IMR-90 (cell line): ENCODE measurements at regions not wholly inside any gene's neighbourhood (a gene's known extent, or its start where the extent isn't known, plus 50 kb on each side); places are given as distances from the start of the nearest gene placed in this dataset.
A peak's percentile ranks its signal among the peaks of the same experiment; 100 is the strongest.

Experiments used
- ATAC-seq: fragments of 200-7000 bp; cut with Tn5 transposase; 2 replicates; pipeline ENCODE4 v1.9.1; 2020; ENCODE audit warnings: low read depth, mild to moderate bottlenecking, moderate library complexity
- BruUV-seq: library from RNA; stranded (reverse); fragments of 400-500 nt; replicated peaks from 2 replicates; lab custom pipeline; 2021; lab: Mats Ljungman, UMichigan
- CTCF ChIA-PET: fragments of 300-600 bp; formaldehyde crosslinking; extraction: SDS; loops from one replicate; lab custom pipeline; 2021; ENCODE audit warnings: antibody characterized with exemption; lab: Yijun Ruan, JAX
- POLR2A ChIA-PET: fragments of 300-600 bp; sonication (Branson Sonifier 250); formaldehyde crosslinking; loops from one replicate; lab custom pipeline; 2022; ENCODE audit warnings: antibody characterized with exemption; ENCODE audit not compliant: unreplicated experiment; lab: Charles Lee
- DNase-seq: peaks from one replicate; pipeline ENCODE4 v3.0.0; 2013
- H2AFZ ChIP-seq: replicated peaks from 2 replicates; pipeline ENCODE3; 2013; ENCODE audit warnings: low read length, mild to moderate bottlenecking; ENCODE audit not compliant: poor library complexity
- H2AK5ac ChIP-seq: 2 replicates; pipeline ENCODE4 v1.6.1; 2013; ENCODE audit warnings: low read depth, low read length, inconsistent platforms
- H2AK9ac ChIP-seq: replicated peaks from 2 replicates; pipeline ENCODE3; 2013; ENCODE audit warnings: mild to moderate bottlenecking, low read depth, low read length, moderate library complexity; ENCODE audit not compliant: poor library complexity
- H2BK120ac ChIP-seq: 2 replicates; pipeline ENCODE4 v1.6.1; 2013; ENCODE audit warnings: low read depth, low read length, inconsistent platforms
- H2BK15ac ChIP-seq: 3 replicates; pipeline ENCODE4 v1.6.1; 2013; ENCODE audit warnings: low read depth, low read length, inconsistent platforms
- H2BK20ac ChIP-seq: 2 replicates; pipeline ENCODE4 v1.6.1; 2013; ENCODE audit warnings: low read depth, mild to moderate bottlenecking, inconsistent platforms, low read length, moderate library complexity
- H2BK5ac ChIP-seq: 2 replicates; pipeline ENCODE4 v1.6.1; 2013; ENCODE audit warnings: mild to moderate bottlenecking, low read depth, low read length, inconsistent platforms; ENCODE audit not compliant: poor library complexity, severe bottlenecking
- H3K14ac ChIP-seq: replicated peaks from 2 replicates; pipeline ENCODE4 v1.6.1; 2013; ENCODE audit warnings: low read depth, low read length, inconsistent platforms
- H3K18ac ChIP-seq: 2 replicates; pipeline ENCODE4 v1.6.1; 2013; ENCODE audit warnings: low read depth, low read length, control low read depth
- H3K23ac ChIP-seq: 2 replicates; pipeline ENCODE4 v1.6.1; 2013; ENCODE audit warnings: low read depth, low read length, inconsistent platforms
- H3K27ac ChIP-seq: 2 replicates; pipeline ENCODE4 v1.5.1; 2013; ENCODE audit warnings: mild to moderate bottlenecking, control low read depth, low read length; ENCODE audit not compliant: insufficient read depth
- H3K27me3 ChIP-seq: 2 replicates; pipeline ENCODE4 v1.6.1; 2013; ENCODE audit warnings: low read length; ENCODE audit not compliant: control insufficient read depth, insufficient read depth
- H3K36me3 ChIP-seq: 2 replicates; pipeline ENCODE4 v1.6.1; 2013; ENCODE audit warnings: low read length, mixed read lengths; ENCODE audit not compliant: control insufficient read depth, insufficient read depth
- H3K4ac ChIP-seq: 2 replicates; pipeline ENCODE4 v1.6.1; 2013; ENCODE audit warnings: low read depth, low read length, inconsistent platforms
- H3K4me1 ChIP-seq: 2 replicates; pipeline ENCODE4 v1.6.1; 2013; ENCODE audit warnings: low read length, mixed read lengths; ENCODE audit not compliant: control insufficient read depth, insufficient read depth
- H3K4me2 ChIP-seq: 2 replicates; pipeline ENCODE4 v1.6.1; 2013; ENCODE audit warnings: low read depth, mild to moderate bottlenecking, control low read depth, low read length, moderate library complexity
- H3K4me3 ChIP-seq: 2 replicates; pipeline ENCODE4 v1.5.1; 2013; ENCODE audit warnings: low read depth, mild to moderate bottlenecking, control low read depth, low read length, moderate library complexity; ENCODE audit not compliant: insufficient read depth
- H3K56ac ChIP-seq: 2 replicates; pipeline ENCODE4 v1.6.1; 2013; ENCODE audit warnings: low read length, inconsistent platforms; ENCODE audit not compliant: insufficient read depth; ENCODE audit errors: extremely low read depth
- H3K79me1 ChIP-seq, 2 experiments: 2 replicates each; pipeline ENCODE4 v1.6.1; 2013; ENCODE audit warnings: low read length in 2 of 2, inconsistent platforms in 1 of 2, low read depth in 1 of 2
- H3K9ac ChIP-seq: 2 replicates; pipeline ENCODE4 v1.6.1; 2013; ENCODE audit warnings: low read depth, low read length, control low read depth
- H3K9me1 ChIP-seq: 2 replicates; pipeline ENCODE4 v1.6.1; 2013; ENCODE audit warnings: low read length, inconsistent platforms; ENCODE audit not compliant: insufficient read depth
- H3K9me3 ChIP-seq: 2 replicates; pipeline ENCODE4 v1.6.1; 2013; ENCODE audit warnings: low read length; ENCODE audit not compliant: control insufficient read depth, insufficient read depth
- H4K20me1 ChIP-seq: 2 replicates; pipeline ENCODE4 v1.6.1; 2013; ENCODE audit warnings: low read length, inconsistent platforms; ENCODE audit not compliant: insufficient read depth
- H4K5ac ChIP-seq: 2 replicates; pipeline ENCODE4 v1.6.1; 2013; ENCODE audit warnings: mild to moderate bottlenecking, low read depth, low read length, control low read depth
- H4K8ac ChIP-seq, 2 experiments: 2 replicates each; pipeline ENCODE4 v1.6.1; 2013; ENCODE audit warnings: low read depth in 2 of 2, low read length in 2 of 2, control low read depth in 1 of 2, inconsistent platforms in 1 of 2
- H4K91ac ChIP-seq: 2 replicates; pipeline ENCODE4 v1.6.1; 2013; ENCODE audit warnings: low read depth, low read length, inconsistent platforms; ENCODE audit not compliant: insufficient read depth
- ELK1 ChIP-seq: fragments of 150-350 bp; IDR thresholded peaks from 2 replicates; pipeline ENCODE4 v1.6.1; 2016; ENCODE audit warnings: low read depth, mild to moderate bottlenecking, low read length, moderate library complexity, borderline replicate concordance
- MAFK ChIP-seq: IDR thresholded peaks from 2 replicates; pipeline ENCODE4 v1.6.1; 2012; ENCODE audit warnings: low read depth, low read length, improper control_type of control experiment
- NFE2L2 ChIP-seq: fragments of 150-350 bp; IDR thresholded peaks from 2 replicates; pipeline ENCODE4 v1.6.1; 2016; ENCODE audit warnings: low read depth, mild to moderate bottlenecking, low read length
- RCOR1 ChIP-seq: IDR thresholded peaks from 2 replicates; pipeline ENCODE4 v1.6.1; 2012; ENCODE audit warnings: mild to moderate bottlenecking, low read length, improper control_type of control experiment; ENCODE audit not compliant: insufficient replicate concordance
- SMC3 ChIP-seq: fragments of 150-350 bp; IDR thresholded peaks from 2 replicates; pipeline ENCODE4 v1.6.1; 2016; ENCODE audit warnings: low read depth, mild to moderate bottlenecking, antibody characterized with exemption, low read length, moderate library complexity
- WGBS, 2 experiments: methylation state at CpG; one replicate each; pipeline versions ENCODE4 v1.1.5 to v1.1.7; 2013; ENCODE audit warnings: missing lambda C conversion rate in 2 of 2; ENCODE audit not compliant: insufficient read length in 1 of 2; ENCODE audit errors: extremely low coverage in 2 of 2; 5-methylcytosine and 5-hydroxymethylcytosine counted together
- dilution Hi-C: fragments of 300-500 bp; cut with HindIII; formaldehyde crosslinking; loops from one replicate; pipeline ENCODE4 v1.14.3; 2018; ENCODE audit warnings: low sequenced_read_pairs; ENCODE audit not compliant: unreplicated experiment
- in situ Hi-C: fragments of 300-500 bp; cut with MboI; formaldehyde crosslinking; loops from 3 replicates; pipeline ENCODE4 v1.14.3; 2019; ENCODE audit warnings: low sequenced_read_pairs, inconsistent platforms, mixed read lengths
- intact Hi-C: fragments of 100-400 bp; cut with micrococcal nuclease; formaldehyde crosslinking; loops from 2 replicates; pipeline ENCODE4 v1.10.0; 2022

GRCh38 chr6:139706912-139707311, 332.5 kb upstream of the CITED2 start:
- Histone ChIP-seq H3K27me3 (no peaks in the 10 kb centered on the region), H3K4me3 (no peak overlapping the region), H3K27ac (no peak overlapping the region), H4K8ac (no peak overlapping the region), H3K79me1 (no peaks in the 10 kb centered on the region), H2AK5ac (no peak overlapping the region), H4K91ac (no peak overlapping the region), H3K9me3 (no peaks in the 10 kb centered on the region), H3K36me3 (no peaks in the 10 kb centered on the region), H4K20me1 (no peaks in the 10 kb centered on the region), H2BK120ac (no peak overlapping the region), H2BK15ac (no peak overlapping the region), H3K18ac (no peak overlapping the region), H3K4me1 (peaks cover 8% of the 10 kb centered on the region; the same call in 1 of the 2 replicates), H3K9me1 (0 out of 2 replicates have a peak, but pooled peaks cover 7% of the 10 kb centered on the region), H2AFZ (no peak overlapping the region), H3K4me2 (no peak overlapping the region), H3K23ac (no peak overlapping the region), H2AK9ac (no peak overlapping the region), H2BK5ac (no peak overlapping the region), H2BK20ac (no peak overlapping the region), H3K4ac (no peak overlapping the region), H4K5ac (no peak overlapping the region), H3K56ac (no peak overlapping the region), H3K14ac (no peak overlapping the region), H3K9ac (no peak overlapping the region)
- WGBS, 2 experiments: no CpG with 5 or more reads among the region's 3 CpGs
- ChIA-PET POLR2A (no interaction called here), CTCF (interaction anchor here (0.7 to 0.9 kb wide), 3 partner anchors 21 to 267 kb away, joined by 3 to 5 read pairs (median 3); no protein-coding TSS in a partner anchor)
- in situ Hi-C loops: no loop called here
- TF ChIP-seq MAFK: no peak
- TF ChIP-seq NFE2L2: peak; percentile 50
- no peak for TF ChIP-seq ELK1
- TF ChIP-seq RCOR1: no peak
- no peak for TF ChIP-seq SMC3
- intact Hi-C loops: loop anchor here (5.0 kb wide), 1 partner anchor 100 kb away; no protein-coding TSS in a partner anchor
- dilution Hi-C loops: no loop called here
- no peak for DNase-seq
- ATAC-seq: no peak
- no TSS peak for BruUV-seq
